ENCODE measurements at regions not wholly inside any gene's neighbourhood (a gene's known extent, or its start where the extent isn't known, plus 50 kb on each side); places are given as distances from the start of the nearest gene placed in this dataset.

DNA sequence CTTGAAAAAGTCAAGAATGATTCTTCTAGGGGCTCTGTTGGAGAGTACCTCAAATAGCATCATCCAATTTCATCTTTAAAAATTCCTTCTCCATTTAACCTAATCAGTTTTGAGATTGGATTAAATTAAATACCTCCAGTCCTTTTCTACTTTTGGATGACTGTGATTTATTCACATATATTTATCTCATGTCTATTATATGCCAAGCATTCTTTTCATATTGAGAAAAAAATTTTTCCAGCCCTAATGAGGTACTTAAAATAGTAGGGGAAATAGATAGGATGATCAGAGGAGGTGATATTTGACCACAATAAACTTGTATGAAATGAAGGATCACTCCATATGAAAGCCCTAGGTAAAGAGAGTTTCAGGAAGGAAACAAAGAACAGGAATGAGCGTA is 250.1 kb downstream of the MAT2B start:
- intact Hi-C loops (cut with DNase I): no loop called here
- no peak overlapping the region for H3K4me3 ChIP-seq
- no peaks in the 10 kb centered on the region for H3K36me3 ChIP-seq
- ATAC-seq (no peak), FAIRE-seq (no peak), DNase-seq (no peak)
- TF ChIP-seq, protein P1, sequence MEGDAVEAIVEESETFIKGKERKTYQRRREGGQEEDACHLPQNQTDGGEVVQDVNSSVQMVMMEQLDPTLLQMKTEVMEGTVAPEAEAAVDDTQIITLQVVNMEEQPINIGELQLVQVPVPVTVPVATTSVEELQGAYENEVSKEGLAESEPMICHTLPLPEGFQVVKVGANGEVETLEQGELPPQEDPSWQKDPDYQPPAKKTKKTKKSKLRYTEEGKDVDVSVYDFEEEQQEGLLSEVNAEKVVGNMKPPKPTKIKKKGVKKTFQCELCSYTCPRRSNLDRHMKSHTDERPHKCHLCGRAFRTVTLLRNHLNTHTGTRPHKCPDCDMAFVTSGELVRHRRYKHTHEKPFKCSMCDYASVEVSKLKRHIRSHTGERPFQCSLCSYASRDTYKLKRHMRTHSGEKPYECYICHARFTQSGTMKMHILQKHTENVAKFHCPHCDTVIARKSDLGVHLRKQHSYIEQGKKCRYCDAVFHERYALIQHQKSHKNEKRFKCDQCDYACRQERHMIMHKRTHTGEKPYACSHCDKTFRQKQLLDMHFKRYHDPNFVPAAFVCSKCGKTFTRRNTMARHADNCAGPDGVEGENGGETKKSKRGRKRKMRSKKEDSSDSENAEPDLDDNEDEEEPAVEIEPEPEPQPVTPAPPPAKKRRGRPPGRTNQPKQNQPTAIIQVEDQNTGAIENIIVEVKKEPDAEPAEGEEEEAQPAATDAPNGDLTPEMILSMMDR (IDR thresholded peaks at IDR 0.05): no peak
- WGBS, 2 donors: 73 to 78% methylated on average over 1 of the region's 1 CpG
- no peaks in the 10 kb centered on the region for H3K9me3 ChIP-seq
- no peak overlapping the region for H3K27ac ChIP-seq
- H3K27me3 ChIP-seq: no peaks in the 10 kb centered on the region
- H3K4me1 ChIP-seq: no peaks in the 10 kb centered on the region

DNA sequence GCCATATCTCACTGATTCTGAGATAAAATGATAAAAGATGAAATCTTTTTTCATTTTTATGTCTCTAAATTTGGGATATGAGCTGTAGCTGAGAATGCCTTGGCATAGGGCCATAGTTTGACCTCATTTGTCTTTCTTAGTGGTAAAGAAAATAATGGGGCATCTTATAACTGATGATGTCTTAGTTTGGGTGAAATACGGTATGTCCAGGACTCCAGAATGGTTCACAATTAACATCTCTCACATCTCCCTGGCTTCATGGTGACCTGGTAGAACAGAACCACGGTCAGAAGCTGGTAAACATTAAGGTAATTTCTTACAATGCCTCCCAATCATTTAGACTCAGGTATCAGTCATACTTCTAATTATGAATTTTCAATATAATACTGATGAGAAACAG is 250.8 kb downstream of the MAT2B start:
- TF ChIP-seq, protein P1 (IDR thresholded peaks at IDR 0.05): no peak
- no peaks in the 10 kb centered on the region for H3K27me3 ChIP-seq
- H3K4me1 ChIP-seq: no peaks in the 10 kb centered on the region
- no peak for DNase-seq
- no peak overlapping the region for H3K4me3 ChIP-seq
- ATAC-seq: no peak
- 60 to 72% methylated on average over 2 of the region's 2 CpGs for WGBS, 2 donors
- intact Hi-C loops (cut with DNase I): no loop called here
- H3K27ac ChIP-seq: no peak overlapping the region
- no peaks in the 10 kb centered on the region for H3K36me3 ChIP-seq
- H3K9me3 ChIP-seq: no peaks in the 10 kb centered on the region
- no peak for FAIRE-seq

DNA sequence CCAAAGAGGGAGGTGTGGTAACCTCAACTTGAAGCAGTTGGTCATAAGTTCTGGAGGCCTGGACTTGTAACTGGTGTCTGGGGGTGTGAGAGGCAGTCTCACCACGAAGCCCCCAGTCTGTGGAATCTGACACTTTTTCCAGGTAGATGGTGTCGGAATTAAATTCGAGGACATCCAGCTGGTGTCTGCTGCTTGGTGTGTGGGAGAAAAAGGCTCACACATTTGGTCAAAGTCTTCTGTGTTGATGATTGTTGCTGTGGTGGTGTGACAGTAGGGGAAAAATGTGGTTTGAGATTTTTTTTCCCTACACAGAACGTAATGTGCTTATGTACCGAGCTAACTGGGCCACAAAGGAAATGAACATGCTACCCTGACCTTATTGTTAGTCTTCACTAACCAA is 251.9 kb downstream of the MAT2B start:
- ATAC-seq: no peak
- intact Hi-C loops (cut with DNase I): no loop called here
- no peaks in the 10 kb centered on the region for H3K4me1 ChIP-seq
- TF ChIP-seq, protein P1 (IDR thresholded peaks at IDR 0.05): no peak
- H3K9me3 ChIP-seq: no peaks in the 10 kb centered on the region
- no peak for DNase-seq
- H3K27me3 ChIP-seq: no peaks in the 10 kb centered on the region
- 53 to 64% methylated on average over 5 of the region's 5 CpGs for WGBS, 2 donors
- H3K4me3 ChIP-seq: no peak overlapping the region
- no peaks in the 10 kb centered on the region for H3K36me3 ChIP-seq
- H3K27ac ChIP-seq: no peak overlapping the region
- no peak for FAIRE-seq

DNA sequence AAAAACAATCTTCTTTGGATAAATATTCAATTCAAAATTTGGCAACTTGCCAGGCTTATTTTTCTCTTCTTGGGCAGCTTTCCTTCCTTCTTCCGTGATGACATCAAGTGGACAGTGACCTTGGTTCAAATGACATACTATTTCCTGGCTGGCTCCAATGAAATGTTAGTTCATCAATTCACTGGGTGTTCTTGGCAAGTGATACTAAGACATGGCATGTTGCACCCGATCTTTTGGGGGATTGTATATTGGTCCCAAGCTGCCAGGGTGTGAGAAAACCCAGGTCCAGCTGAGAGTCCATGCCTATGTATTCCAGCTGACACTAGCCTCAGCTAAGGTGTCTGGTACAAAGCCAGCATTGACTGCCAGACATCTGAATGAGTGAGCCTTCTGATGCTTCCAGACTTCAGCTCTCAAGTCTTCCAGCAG is 252.9 kb downstream of the MAT2B start:
- WGBS, 2 donors: 28 to 30% methylated on average over 2 of the region's 2 CpGs
- no peak overlapping the region for H3K4me3 ChIP-seq
- TF ChIP-seq, protein P1 (IDR thresholded peaks at IDR 0.05): no peak
- intact Hi-C loops (cut with DNase I): no loop called here
- no peaks in the 10 kb centered on the region for H3K36me3 ChIP-seq
- ATAC-seq (no peak), DNase-seq (no peak), FAIRE-seq (no peak)
- H3K9me3 ChIP-seq: no peaks in the 10 kb centered on the region
- H3K27me3 ChIP-seq: no peaks in the 10 kb centered on the region
- no peaks in the 10 kb centered on the region for H3K4me1 ChIP-seq
- no peak overlapping the region for H3K27ac ChIP-seq

DNA sequence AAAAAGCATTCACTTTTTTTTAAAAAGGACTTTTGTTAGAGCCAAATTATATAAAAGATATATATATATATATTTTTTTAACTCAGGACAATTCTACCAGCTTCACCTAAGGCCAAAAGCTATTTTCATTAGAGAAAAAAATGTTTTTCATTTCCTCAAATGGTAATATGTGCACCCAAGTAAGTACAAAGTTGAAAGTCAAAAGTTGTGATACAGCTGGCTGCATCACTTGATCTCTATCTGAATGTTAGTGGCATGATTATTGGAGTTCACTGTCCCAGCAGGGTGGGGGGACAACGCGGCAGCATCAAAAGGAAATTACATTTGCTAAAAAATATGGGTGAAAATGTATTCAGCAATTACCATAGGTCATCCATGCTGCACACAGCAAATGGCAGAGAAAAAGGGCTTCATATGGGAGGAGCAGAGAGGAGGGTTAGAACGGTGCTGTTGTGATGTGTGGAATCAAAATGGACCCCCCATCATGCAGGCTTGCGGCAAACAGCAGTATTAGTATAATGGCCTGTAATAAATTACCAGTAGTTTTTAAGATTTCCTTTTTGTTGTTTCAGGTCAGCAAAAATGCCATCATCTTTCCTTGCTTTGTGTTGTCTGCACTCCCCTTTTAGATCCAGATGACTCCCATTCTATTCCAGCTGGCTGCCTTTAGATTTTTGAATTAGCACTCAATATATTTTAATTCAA is 253.7 kb downstream of the MAT2B start:
- Histone ChIP-seq H3K27ac (no peak overlapping the region), H3K36me3 (no peaks in the 10 kb centered on the region), H3K9me3 (no peaks in the 10 kb centered on the region), H3K27me3 (no peaks in the 10 kb centered on the region), H3K4me1 (no peaks in the 10 kb centered on the region), H3K4me3 (no peak overlapping the region)
- intact Hi-C loops (cut with DNase I): no loop called here
- FAIRE-seq (no peak), DNase-seq (no peak), ATAC-seq (no peak)
- WGBS, 2 donors: 67 to 71% methylated on average over 4 of the region's 4 CpGs
- TF ChIP-seq, protein P1 (IDR thresholded peaks at IDR 0.05): no peak

Measured in pancreas (tissue), 10 donors.